Subcutaneous abdominal adipose tissue (tissue), 5 donors: ENCODE measurements at regions not wholly inside any gene's neighbourhood (a gene's known extent, or its start where the extent isn't known, plus 50 kb on each side); places are given as distances from the start of the nearest gene placed in this dataset.

Experiments
- H3K27ac ChIP-seq: one replicate; pipeline ENCODE4 v1.7.0; 2013; ENCODE audit warnings: low read depth, mild to moderate bottlenecking, inconsistent platforms, low read length, moderate library complexity
- H3K27me3 ChIP-seq, 5 donors: one replicate each; pipeline ENCODE4 v1.7.0; 2013; ENCODE audit warnings: low read length in 5 of 5, inconsistent platforms in 1 of 5; ENCODE audit not compliant: control insufficient read depth in 5 of 5, insufficient read depth in 4 of 5
- H3K36me3 ChIP-seq, 5 donors: one replicate each; pipeline ENCODE4 v1.7.0; 2013; ENCODE audit warnings: low read length in 5 of 5; ENCODE audit not compliant: control insufficient read depth in 5 of 5, insufficient read depth in 5 of 5
- H3K4me1 ChIP-seq, 5 donors: one replicate each; pipeline ENCODE4 v1.7.0; 2013; ENCODE audit warnings: low read length in 5 of 5, mild to moderate bottlenecking in 3 of 5, moderate library complexity in 1 of 5; ENCODE audit not compliant: control insufficient read depth in 5 of 5, insufficient read depth in 5 of 5
- H3K4me3 ChIP-seq, 5 donors: one replicate each; pipeline ENCODE4 v1.7.0; 2013; ENCODE audit warnings: low read length in 5 of 5, low read depth in 1 of 5
- H3K9ac ChIP-seq, 5 donors: one replicate each; pipeline ENCODE4 v1.7.0; 2013; ENCODE audit warnings: low read length in 5 of 5, mild to moderate bottlenecking in 4 of 5, moderate library complexity in 3 of 5
- H3K9me3 ChIP-seq, 5 donors: one replicate each; pipeline ENCODE4 v1.7.0; 2013; ENCODE audit warnings: low read length in 5 of 5; ENCODE audit not compliant: control insufficient read depth in 5 of 5
- donor health status: healthy.
- donor health status: healthy.
- donor health status: healthy.
- donor health status: healthy.
- donor health status: healthy.

DNA sequence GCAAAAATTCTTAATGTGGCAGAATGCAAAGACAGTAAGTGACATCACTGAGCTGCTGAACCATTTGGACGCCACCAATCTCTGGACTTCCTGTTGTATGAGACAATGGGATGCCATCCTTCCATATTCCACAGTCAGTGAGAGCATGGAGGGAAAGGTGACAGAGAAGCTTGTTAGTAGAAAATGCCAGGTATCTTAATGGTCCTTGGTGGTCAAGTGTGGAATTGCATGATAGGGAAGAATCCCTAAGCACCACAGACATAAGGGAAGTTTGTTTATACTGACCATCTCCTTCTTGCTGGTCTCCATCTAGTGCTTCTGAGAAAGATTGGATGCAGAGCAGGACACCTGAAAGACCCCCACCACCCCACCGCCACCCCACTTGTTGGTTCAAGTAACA, 1410.0 kb upstream of the TMEM132C start:
- no peak overlapping the region for H3K4me3 ChIP-seq
- no peaks in the 10 kb centered on the region for H3K4me1 ChIP-seq
- H3K27me3 ChIP-seq, result no peaks in the 10 kb centered on the region
- H3K36me3 ChIP-seq, result no peaks in the 10 kb centered on the region
- no peaks in the 10 kb centered on the region for H3K9me3 ChIP-seq
- no peak overlapping the region for H3K27ac ChIP-seq
- H3K9ac ChIP-seq, result no peak overlapping the region

DNA sequence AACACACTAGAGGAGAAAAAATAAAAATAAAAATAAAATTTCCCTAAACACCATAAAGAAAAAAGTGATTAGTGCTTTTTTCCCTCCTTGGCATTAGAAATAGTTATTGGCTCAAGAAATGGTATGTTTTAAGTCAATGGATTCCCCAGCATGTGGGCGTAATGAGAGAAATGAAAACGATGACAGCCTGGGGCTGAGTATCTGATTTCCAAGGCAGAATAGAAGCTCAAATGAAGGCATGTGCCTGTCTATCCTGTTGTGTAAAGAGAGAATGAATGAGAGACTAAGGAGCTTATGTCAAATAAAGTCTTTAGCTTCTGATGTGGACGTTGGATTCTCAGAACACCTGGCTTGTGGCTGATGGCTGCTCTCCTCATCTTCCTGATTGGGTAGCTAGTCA, 1408.4 kb upstream of the TMEM132C start:
- Histone ChIP-seq H3K27ac (no peak overlapping the region), H3K27me3 (no peaks in the 10 kb centered on the region), H3K9me3 (no peaks in the 10 kb centered on the region), H3K9ac (no peak overlapping the region), H3K4me3 (no peak overlapping the region), H3K36me3 (no peaks in the 10 kb centered on the region), H3K4me1 (no peaks in the 10 kb centered on the region)

DNA sequence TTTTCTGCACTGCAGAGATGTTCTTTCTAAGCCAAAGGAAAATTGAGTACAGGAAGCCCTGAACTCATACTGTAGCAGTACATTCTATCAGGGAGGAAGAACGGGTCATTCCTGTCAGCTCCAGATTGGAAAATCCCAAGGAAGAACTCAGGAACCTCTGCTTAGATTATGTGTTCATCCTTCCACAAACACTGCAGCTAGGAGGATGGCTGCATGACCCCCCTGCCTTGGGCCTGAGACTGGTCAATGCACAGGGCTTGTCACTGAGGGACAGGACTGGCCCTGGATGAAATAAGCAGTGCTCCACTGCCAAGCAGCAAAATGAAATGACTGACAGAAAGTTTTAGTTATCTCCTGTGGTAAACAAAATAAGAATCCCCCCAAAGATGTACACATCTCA, 1406.8 kb upstream of the TMEM132C start:
- H3K27ac ChIP-seq, result no peak overlapping the region
- no peak overlapping the region for H3K9ac ChIP-seq
- peaks cover 0 to 2% (median 0%) of the 10 kb centered on the region in 5 donors for H3K4me1 ChIP-seq
- no peaks in the 10 kb centered on the region for H3K9me3 ChIP-seq
- peaks cover 0 to 3% (median 0%) of the 10 kb centered on the region in 5 donors for H3K27me3 ChIP-seq
- H3K36me3 ChIP-seq, result no peaks in the 10 kb centered on the region
- H3K4me3 ChIP-seq, result no peak overlapping the region

DNA sequence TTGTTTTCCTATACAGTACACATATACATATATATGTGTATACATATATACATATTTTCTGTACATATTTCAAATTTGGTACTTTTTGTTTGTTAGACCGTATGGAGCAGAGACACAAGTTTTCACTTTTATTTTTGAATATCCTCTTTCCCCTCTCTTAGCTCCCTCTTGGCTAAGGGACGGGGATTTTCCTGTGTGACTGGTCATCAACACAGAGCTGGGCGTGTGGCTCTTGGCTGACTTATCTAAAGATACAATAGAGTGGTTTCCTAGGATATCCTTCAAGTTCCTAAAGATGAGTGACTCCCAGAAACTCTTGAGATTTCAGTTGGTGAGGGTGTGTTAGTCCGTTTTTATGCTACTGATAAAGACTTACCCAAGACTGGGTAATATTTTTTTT, 1404.5 kb upstream of the TMEM132C start:
- Histone ChIP-seq H3K27ac (no peak overlapping the region), H3K9ac (no peak overlapping the region), H3K27me3 (peaks cover 0 to 3% (median 0%) of the 10 kb centered on the region in 5 donors), H3K9me3 (no peaks in the 10 kb centered on the region), H3K4me3 (no peak overlapping the region), H3K4me1 (peaks cover 0 to 2% (median 0%) of the 10 kb centered on the region in 5 donors), H3K36me3 (no peaks in the 10 kb centered on the region)

DNA sequence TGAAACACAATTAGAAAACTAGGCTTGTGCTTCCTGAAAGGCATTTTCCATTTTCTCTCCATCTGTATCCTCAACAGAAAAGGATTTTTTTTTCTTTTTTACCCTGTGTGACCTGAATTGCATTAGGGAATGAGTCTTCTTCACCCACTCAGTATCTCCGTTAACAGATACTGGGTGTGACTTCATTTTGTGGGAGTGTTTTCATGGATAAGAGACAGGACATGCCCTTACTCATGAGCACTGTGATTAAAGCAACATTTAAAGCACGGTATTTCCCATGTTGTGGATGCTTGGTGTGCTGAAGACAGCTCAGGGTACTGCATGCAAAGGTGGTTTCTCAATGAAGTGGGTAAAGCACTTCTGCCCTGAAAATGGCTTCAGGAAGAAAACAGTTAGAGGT, 1397.3 kb upstream of the TMEM132C start:
- no peak overlapping the region for H3K27ac ChIP-seq
- peaks cover 0 to 3% (median 0%) of the 10 kb centered on the region in 5 donors for H3K27me3 ChIP-seq
- H3K4me3 ChIP-seq, result no peak overlapping the region
- H3K36me3 ChIP-seq, result no peaks in the 10 kb centered on the region
- H3K9ac ChIP-seq, result no peak overlapping the region
- peaks cover 0 to 3% (median 0%) of the 10 kb centered on the region in 5 donors for H3K4me1 ChIP-seq
- H3K9me3 ChIP-seq, result no peaks in the 10 kb centered on the region

DNA sequence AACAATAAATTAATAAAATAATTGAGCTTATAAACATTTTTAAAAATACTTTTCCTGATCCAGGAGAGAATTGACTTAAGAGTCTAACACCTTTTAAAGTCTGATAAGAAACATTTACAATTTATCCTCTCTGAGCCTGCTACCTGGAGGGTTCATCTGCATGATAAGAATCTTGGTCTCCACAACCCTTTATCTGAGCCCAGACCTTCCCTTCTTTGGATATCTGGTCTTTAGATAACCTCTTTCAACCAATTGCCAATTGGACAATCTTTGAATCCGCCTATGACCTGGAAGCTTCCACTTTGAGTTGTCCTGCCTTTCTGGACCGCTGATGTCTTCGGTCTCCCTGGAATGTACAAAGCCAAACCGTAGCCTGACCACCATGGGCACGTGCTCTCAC, 1393.3 kb upstream of the TMEM132C start:
- H3K4me3 ChIP-seq, result no peak overlapping the region
- H3K27me3 ChIP-seq, result peaks cover 0 to 3% (median 0%) of the 10 kb centered on the region in 5 donors
- no peak overlapping the region for H3K27ac ChIP-seq
- H3K9me3 ChIP-seq, result no peaks in the 10 kb centered on the region
- peaks cover 0 to 3% (median 0%) of the 10 kb centered on the region in 5 donors for H3K4me1 ChIP-seq
- H3K9ac ChIP-seq, result no peak overlapping the region
- H3K36me3 ChIP-seq, result no peaks in the 10 kb centered on the region

DNA sequence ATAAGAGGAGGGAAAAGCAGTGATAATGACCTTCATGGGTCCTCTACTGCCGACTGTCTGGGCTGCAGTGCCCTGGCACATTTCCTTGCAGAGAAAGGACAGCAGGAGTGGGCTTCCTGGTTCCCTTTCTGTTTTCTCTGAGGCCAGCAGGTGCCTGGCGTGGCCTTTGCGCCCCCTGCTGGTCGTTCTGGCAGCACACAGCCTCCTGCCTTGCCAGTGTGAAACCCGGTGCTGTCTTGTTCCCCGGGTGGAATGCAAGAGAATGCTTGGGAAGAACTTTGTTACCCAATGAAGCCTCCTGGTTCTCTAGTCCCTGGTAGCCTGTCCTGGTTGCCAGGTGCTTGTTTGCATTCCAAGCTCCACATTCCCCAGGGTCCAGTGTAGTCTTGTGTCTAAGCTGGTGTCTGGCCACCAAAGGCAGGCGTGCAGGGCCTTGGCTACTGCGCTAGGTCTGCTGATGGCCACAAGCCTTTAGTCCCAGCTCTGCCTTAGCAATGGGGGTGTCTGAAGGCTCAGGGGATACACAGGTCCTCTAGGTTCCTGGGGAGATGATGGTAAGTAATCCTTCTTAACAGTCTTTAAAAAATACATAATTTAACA, 1392.4 kb upstream of the TMEM132C start:
- Histone ChIP-seq H3K27me3 (peaks cover 0 to 3% (median 0%) of the 10 kb centered on the region in 5 donors), H3K9ac (no peak overlapping the region), H3K4me1 (peaks cover 0 to 3% (median 0%) of the 10 kb centered on the region in 5 donors), H3K36me3 (no peaks in the 10 kb centered on the region), H3K27ac (no peak overlapping the region), H3K9me3 (no peaks in the 10 kb centered on the region), H3K4me3 (no peak overlapping the region)

DNA sequence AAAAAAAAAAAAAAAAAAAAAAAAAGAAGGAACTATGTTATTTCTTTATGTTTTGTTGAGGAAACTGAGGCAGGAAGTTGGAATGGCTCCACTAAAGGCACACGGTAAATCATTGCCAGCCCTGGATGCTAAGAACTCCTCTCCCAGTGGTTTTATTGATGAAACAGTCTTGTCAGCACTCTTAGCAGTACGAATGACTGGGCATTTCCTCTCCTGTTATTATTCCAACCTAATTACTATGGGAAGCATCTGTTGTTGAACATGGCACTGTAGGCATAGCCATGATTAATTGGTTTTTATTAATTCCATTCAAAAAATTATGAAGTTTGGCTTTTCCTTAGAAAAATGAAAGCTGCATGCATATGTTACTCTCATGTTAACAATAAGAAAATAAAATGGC, 1387.1 kb upstream of the TMEM132C start:
- Histone ChIP-seq H3K36me3 (no peaks in the 10 kb centered on the region), H3K9me3 (no peaks in the 10 kb centered on the region), H3K4me1 (peaks cover 0 to 5% (median 0%) of the 10 kb centered on the region in 5 donors), H3K27ac (no peak overlapping the region), H3K4me3 (no peak overlapping the region), H3K27me3 (peaks cover 0 to 4% (median 2%) of the 10 kb centered on the region in 5 donors), H3K9ac (no peak overlapping the region)

DNA sequence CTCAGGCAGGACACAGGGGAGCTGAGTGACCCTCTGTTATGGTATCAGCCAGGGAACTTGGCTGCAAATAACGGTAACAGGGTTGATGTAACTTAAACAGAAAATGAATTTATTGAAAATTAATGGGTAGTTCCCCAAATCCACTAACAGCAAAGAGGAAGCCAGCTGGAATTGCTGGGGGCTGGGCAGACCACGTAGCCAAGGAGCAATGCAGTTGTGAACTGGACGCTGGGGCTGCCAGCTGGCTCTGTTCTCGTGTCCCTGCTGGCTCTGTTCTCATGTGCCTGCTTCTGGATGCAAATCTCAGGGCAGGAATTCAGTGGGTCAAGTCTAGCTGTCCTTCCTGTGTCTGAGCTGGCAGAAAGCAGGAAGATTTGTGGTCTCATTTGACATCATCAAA, 1383.3 kb upstream of the TMEM132C start:
- Histone ChIP-seq H3K9me3 (no peaks in the 10 kb centered on the region), H3K9ac (no peak overlapping the region), H3K4me3 (no peak overlapping the region), H3K4me1 (peaks cover 0 to 5% (median 0%) of the 10 kb centered on the region in 5 donors), H3K36me3 (no peaks in the 10 kb centered on the region), H3K27me3 (peaks cover 0 to 4% (median 3%) of the 10 kb centered on the region in 5 donors), H3K27ac (no peak overlapping the region)

DNA sequence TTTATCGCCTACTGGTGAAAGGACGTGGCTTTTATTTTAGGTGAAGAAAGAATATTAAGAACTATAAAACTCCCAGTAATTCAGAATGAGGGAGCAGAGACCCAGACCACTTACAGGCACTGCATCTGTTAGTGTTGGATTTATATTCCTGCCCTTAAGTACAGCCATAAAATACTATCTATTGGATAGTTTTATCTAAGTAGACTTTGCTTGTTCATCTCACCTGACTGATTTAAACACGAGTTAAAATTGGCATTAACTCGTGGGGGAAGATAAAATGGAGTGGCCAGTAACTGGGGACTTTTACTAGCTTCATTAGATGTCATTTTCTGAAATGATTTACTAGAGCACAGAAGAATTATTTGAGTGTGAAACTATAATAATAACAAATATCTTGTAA, 1377.5 kb upstream of the TMEM132C start:
- Histone ChIP-seq H3K9me3 (peaks cover 0 to 12% (median 6%) of the 10 kb centered on the region in 5 donors), H3K27me3 (peaks cover 0 to 3% (median 0%) of the 10 kb centered on the region in 5 donors), H3K4me3 (no peak overlapping the region), H3K27ac (no peak overlapping the region), H3K4me1 (no peaks in the 10 kb centered on the region), H3K36me3 (no peaks in the 10 kb centered on the region), H3K9ac (no peak overlapping the region)
